Nephron (organoid): ENCODE measurements at regions not wholly inside any gene's neighbourhood (a gene's known extent, or its start where the extent isn't known, plus 50 kb on each side); places are given as distances from the start of the nearest gene placed in this dataset.
A peak's percentile ranks its signal among the peaks of the same experiment; 100 is the strongest.
"Not testable (repeated sequence)": the region's sequence is repeated elsewhere in the genome, so short reads cannot be mapped to it uniquely, and the experiment has no call there.

Experiments
- H3K27ac Mint-ChIP-seq, 3 experiments: 2 replicates each; pipeline ENCODE4 v1.8.0; 2020; ENCODE audit warnings: mixed read lengths in 3 of 3, mild to moderate bottlenecking in 2 of 3, moderate library complexity in 1 of 3
- H3K27me3 Mint-ChIP-seq: 2 replicates; pipeline ENCODE4 v1.8.0; 2021; ENCODE audit warnings: low read depth, mild to moderate bottlenecking, moderate library complexity, mixed read lengths
- H3K36me3 Mint-ChIP-seq: 2 replicates; pipeline ENCODE4 v1.8.0; 2020; ENCODE audit warnings: low read depth, mixed read lengths
- H3K4me1 Mint-ChIP-seq: 2 replicates; pipeline ENCODE4 v1.8.0; 2020; ENCODE audit warnings: mixed read lengths
- H3K4me3 Mint-ChIP-seq, 3 experiments: 2 replicates each; pipeline ENCODE4 v1.8.0; 2020; ENCODE audit warnings: mild to moderate bottlenecking in 3 of 3, mixed read lengths in 3 of 3, moderate library complexity in 2 of 3
- H3K9me3 Mint-ChIP-seq: 2 replicates; pipeline ENCODE4 v1.8.0; 2020; ENCODE audit warnings: mixed read lengths
- CTCF ChIP-seq, 3 experiments: fragments of 200-600 bp; sonication (generic); IDR thresholded peaks; one replicate each; pipeline ENCODE4 v1.5.0; 2021; ENCODE audit warnings: antibody characterized with exemption in 3 of 3; ENCODE audit not compliant: unreplicated experiment in 3 of 3

DNA sequence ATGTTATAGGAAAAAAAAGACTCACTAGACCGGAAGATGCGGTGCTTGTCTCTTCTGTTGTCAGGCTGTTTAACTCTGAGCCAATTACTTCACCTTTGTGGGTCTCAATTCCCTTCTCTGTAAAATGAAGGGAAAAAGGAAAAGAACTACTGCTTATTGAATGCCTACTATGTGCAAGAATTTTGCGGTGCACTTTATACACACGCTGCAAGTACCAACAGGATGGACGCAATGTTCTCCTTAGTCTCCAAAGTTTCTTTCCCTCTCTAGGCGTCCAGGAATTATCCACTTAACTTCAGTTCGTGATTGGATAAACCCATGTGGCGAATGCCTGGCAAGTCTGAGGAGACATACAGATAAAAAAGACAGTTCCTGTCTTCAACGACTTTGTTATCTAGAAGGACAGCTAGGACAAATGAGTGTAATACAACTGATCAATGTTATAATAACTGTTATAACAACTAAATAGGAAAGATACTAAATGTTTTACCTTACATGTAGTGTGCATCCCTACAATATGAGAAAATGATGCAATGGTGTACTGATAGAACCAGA lies 69.0 kb upstream of the JARID2 start:
- no peaks in the 10 kb centered on the region for H3K9me3 Mint-ChIP-seq
- H3K4me3 Mint-ChIP-seq, result no peak overlapping the region
- no peak for TF ChIP-seq CTCF (IDR thresholded peaks at IDR 0.05; ENCODE audit: unreplicated experiment in 3 of 3)
- H3K27me3 Mint-ChIP-seq, result no peaks in the 10 kb centered on the region
- peak overlapping the region in 1 of 3 experiments; percentile 4 for H3K27ac Mint-ChIP-seq
- no peaks in the 10 kb centered on the region for H3K36me3 Mint-ChIP-seq
- peaks cover 9% of the 10 kb centered on the region for H3K4me1 Mint-ChIP-seq

- Mint-ChIP-seq H3K9me3 (no peaks in the 10 kb centered on the region), H3K27ac (no peak overlapping the region), H3K4me3 (no peak overlapping the region), H3K27me3 (no peaks in the 10 kb centered on the region), H3K4me1 (no peaks in the 10 kb centered on the region), H3K36me3 (no peaks in the 10 kb centered on the region)
- no peak for TF ChIP-seq CTCF (IDR thresholded peaks at IDR 0.05; ENCODE audit: unreplicated experiment in 3 of 3)
Observed at GRCh38 chr6:15183979-15184378, 61.9 kb upstream of the JARID2 start.

DNA sequence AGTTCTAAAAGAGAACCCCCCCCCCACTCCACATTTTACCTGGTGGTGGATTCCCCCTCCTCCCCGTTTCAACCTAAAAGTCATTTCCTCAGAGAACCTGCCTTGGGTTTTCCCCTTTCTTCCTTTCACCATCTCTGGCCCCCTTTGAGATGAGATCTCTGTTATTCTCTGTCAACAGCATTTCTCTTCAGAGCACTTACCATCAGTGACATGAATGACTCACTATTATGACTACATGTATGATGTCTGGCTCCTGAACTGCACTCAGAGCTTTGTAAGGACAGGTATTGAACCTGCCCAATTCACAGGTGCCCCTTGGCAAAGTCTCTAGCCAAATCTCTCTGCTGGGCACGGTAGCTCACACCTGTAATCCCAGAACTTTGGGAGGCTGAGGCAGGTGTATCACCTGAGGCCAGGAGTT lies 61.4 kb upstream of the JARID2 start:
- Mint-ChIP-seq H3K27me3 (no peaks in the 10 kb centered on the region), H3K36me3 (no peaks in the 10 kb centered on the region), H3K27ac (no peak overlapping the region), H3K4me1 (no peaks in the 10 kb centered on the region), H3K4me3 (no peak overlapping the region), H3K9me3 (no peaks in the 10 kb centered on the region)
- TF ChIP-seq CTCF (IDR thresholded peaks at IDR 0.05; ENCODE audit: unreplicated experiment in 3 of 3), result no peak

DNA sequence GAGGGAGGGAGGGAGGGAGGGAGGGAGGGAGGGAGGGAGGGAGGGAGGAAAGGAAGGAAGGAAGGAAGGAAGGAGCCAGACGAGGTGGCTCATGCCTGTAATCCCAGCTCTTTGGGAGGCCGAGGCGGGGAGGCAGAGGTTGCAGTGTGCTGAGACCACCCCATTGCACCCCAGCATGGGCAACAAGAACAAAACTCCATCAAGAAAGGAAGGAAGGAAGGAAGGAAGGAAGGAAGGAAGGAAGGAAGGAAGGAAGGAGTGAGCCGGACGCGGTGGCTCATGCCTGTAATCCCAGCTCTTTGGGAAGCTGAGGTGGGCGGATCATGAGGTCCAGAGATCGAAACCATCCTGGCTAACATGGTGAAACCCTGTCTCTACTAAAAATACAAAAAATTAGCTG lies 60.8 kb upstream of the JARID2 start:
- H3K4me1 Mint-ChIP-seq, H3K36me3 Mint-ChIP-seq, H3K9me3 Mint-ChIP-seq, H3K27ac Mint-ChIP-seq, H3K4me3 Mint-ChIP-seq, H3K27me3 Mint-ChIP-seq: not testable (repeated sequence)

GRCh38 chr6:15193451-15193850 lies 52.4 kb upstream of the JARID2 start:
- H3K27ac Mint-ChIP-seq, H3K27me3 Mint-ChIP-seq, H3K4me3 Mint-ChIP-seq, H3K9me3 Mint-ChIP-seq, H3K4me1 Mint-ChIP-seq, H3K36me3 Mint-ChIP-seq: not testable (repeated sequence)

GRCh38 chr6:15194453-15194852 lies 51.4 kb upstream of the JARID2 start:
- no peak for TF ChIP-seq CTCF (IDR thresholded peaks at IDR 0.05; ENCODE audit: unreplicated experiment in 3 of 3)
- peaks cover 3% of the 10 kb centered on the region for H3K9me3 Mint-ChIP-seq
- no peaks in the 10 kb centered on the region for H3K4me1 Mint-ChIP-seq
- no peak overlapping the region for H3K27ac Mint-ChIP-seq
- peaks cover 4% of the 10 kb centered on the region for H3K27me3 Mint-ChIP-seq
- H3K36me3 Mint-ChIP-seq, result no peaks in the 10 kb centered on the region
- no peak overlapping the region for H3K4me3 Mint-ChIP-seq
